Parathyroid adenoma (tissue), 2 donors: ENCODE measurements at regions not wholly inside any gene's neighbourhood (a gene's known extent, or its start where the extent isn't known, plus 50 kb on each side); places are given as distances from the start of the nearest gene placed in this dataset.

Source experiments
- H2AFZ ChIP-seq: fragments of 300-600 bp; sonication (generic); one replicate; pipeline ENCODE4 v1.7.0; 2017; ENCODE audit warnings: antibody characterized with exemption, mild to moderate bottlenecking
- H3K27ac ChIP-seq: fragments of 300-600 bp; sonication (generic); one replicate; pipeline ENCODE4 v1.7.0; 2017
- H3K27me3 ChIP-seq: fragments of 300-600 bp; sonication (generic); one replicate; pipeline ENCODE4 v1.7.0; 2017; ENCODE audit warnings: low read length; ENCODE audit not compliant: control insufficient read depth, insufficient read depth
- H3K36me3 ChIP-seq: fragments of 300-600 bp; sonication (generic); one replicate; pipeline ENCODE4 v1.7.0; 2017; ENCODE audit warnings: low read length; ENCODE audit not compliant: control insufficient read depth, insufficient read depth
- H3K4me1 ChIP-seq: fragments of 300-600 bp; sonication (generic); one replicate; pipeline ENCODE4 v1.7.0; 2017; ENCODE audit warnings: control low read depth
- H3K4me2 ChIP-seq: fragments of 300-600 bp; sonication (generic); one replicate; pipeline ENCODE4 v1.7.0; 2017; ENCODE audit warnings: low read length
- H3K4me3 ChIP-seq: fragments of 300-600 bp; sonication (generic); one replicate; pipeline ENCODE4 v1.7.0; 2017; ENCODE audit warnings: low read depth, low read length
- H3K79me2 ChIP-seq: fragments of 300-600 bp; sonication (generic); one replicate; pipeline ENCODE4 v1.7.0; 2017; ENCODE audit warnings: control low read depth
- H3K9ac ChIP-seq: fragments of 300-600 bp; sonication (generic); one replicate; pipeline ENCODE4 v1.7.0; 2017; ENCODE audit warnings: mild to moderate bottlenecking
- H3K9me3 ChIP-seq: fragments of 300-600 bp; sonication (generic); one replicate; pipeline ENCODE4 v1.7.0; 2017; ENCODE audit warnings: low read length; ENCODE audit not compliant: control insufficient read depth
- CTCF ChIP-seq: fragments of 300-600 bp; sonication (generic); IDR thresholded peaks from one replicate; pipeline ENCODE4 v1.7.0; 2017; ENCODE audit warnings: antibody characterized with exemption, mild to moderate bottlenecking
- donor health status: primary hyperparathyroidism.

GRCh38 chr2:155633887-155634570, 698.5 kb downstream of the NR4A2 start:
- H3K9ac ChIP-seq = no peak overlapping the region
- no peak overlapping the region for H3K27ac ChIP-seq
- H3K27me3 ChIP-seq = no peaks in the 10 kb centered on the region
- no peak overlapping the region for H3K4me2 ChIP-seq
- no peak for TF ChIP-seq CTCF
- no peak overlapping the region for H2AFZ ChIP-seq
- H3K79me2 ChIP-seq = no peaks in the 10 kb centered on the region
- no peaks in the 10 kb centered on the region for H3K4me1 ChIP-seq
- H3K4me3 ChIP-seq = no peak overlapping the region
- H3K36me3 ChIP-seq = no peaks in the 10 kb centered on the region
- H3K9me3 ChIP-seq = no peaks in the 10 kb centered on the region

GRCh38 chr2:155633060-155633839, 699.3 kb downstream of the NR4A2 start:
- H2AFZ ChIP-seq = no peak overlapping the region
- no peaks in the 10 kb centered on the region for H3K4me1 ChIP-seq
- H3K36me3 ChIP-seq = no peaks in the 10 kb centered on the region
- no peak overlapping the region for H3K9ac ChIP-seq
- no peak for TF ChIP-seq CTCF
- H3K4me3 ChIP-seq = no peak overlapping the region
- H3K9me3 ChIP-seq = no peaks in the 10 kb centered on the region
- no peaks in the 10 kb centered on the region for H3K27me3 ChIP-seq
- H3K4me2 ChIP-seq = no peak overlapping the region
- no peaks in the 10 kb centered on the region for H3K79me2 ChIP-seq
- H3K27ac ChIP-seq = no peak overlapping the region

- no peaks in the 10 kb centered on the region for H3K36me3 ChIP-seq
- no peak overlapping the region for H3K27ac ChIP-seq
- no peaks in the 10 kb centered on the region for H3K79me2 ChIP-seq
- H3K9me3 ChIP-seq = no peaks in the 10 kb centered on the region
- H3K4me2 ChIP-seq = no peak overlapping the region
- no peaks in the 10 kb centered on the region for H3K4me1 ChIP-seq
- H2AFZ ChIP-seq = no peak overlapping the region
- no peak for TF ChIP-seq CTCF
- H3K9ac ChIP-seq = no peak overlapping the region
- H3K27me3 ChIP-seq = no peaks in the 10 kb centered on the region
- no peak overlapping the region for H3K4me3 ChIP-seq
Observed at GRCh38 chr2:155630760-155631159, 701.8 kb downstream of the NR4A2 start.

GRCh38 chr2:155622443-155622842, 710.1 kb downstream of the NR4A2 start:
- no peaks in the 10 kb centered on the region for H3K79me2 ChIP-seq
- H3K27ac ChIP-seq = no peak overlapping the region
- TF ChIP-seq CTCF = no peak
- no peaks in the 10 kb centered on the region for H3K27me3 ChIP-seq
- H3K36me3 ChIP-seq = no peaks in the 10 kb centered on the region
- no peak overlapping the region for H2AFZ ChIP-seq
- no peaks in the 10 kb centered on the region for H3K4me1 ChIP-seq
- no peak overlapping the region for H3K4me3 ChIP-seq
- no peak overlapping the region for H3K9ac ChIP-seq
- H3K4me2 ChIP-seq = no peak overlapping the region
- no peaks in the 10 kb centered on the region for H3K9me3 ChIP-seq
